ENCODE measurements at regions not wholly inside any gene's neighbourhood (a gene's known extent, or its start where the extent isn't known, plus 50 kb on each side); places are given as distances from the start of the nearest gene placed in this dataset.

GRCh38 chr10:20995123-20995987, 98.2 kb upstream of the NEBL start:
- no peak for FAIRE-seq

GRCh38 chr10:20993830-20994527, 96.9 kb upstream of the NEBL start:
- no peak for FAIRE-seq

DNA sequence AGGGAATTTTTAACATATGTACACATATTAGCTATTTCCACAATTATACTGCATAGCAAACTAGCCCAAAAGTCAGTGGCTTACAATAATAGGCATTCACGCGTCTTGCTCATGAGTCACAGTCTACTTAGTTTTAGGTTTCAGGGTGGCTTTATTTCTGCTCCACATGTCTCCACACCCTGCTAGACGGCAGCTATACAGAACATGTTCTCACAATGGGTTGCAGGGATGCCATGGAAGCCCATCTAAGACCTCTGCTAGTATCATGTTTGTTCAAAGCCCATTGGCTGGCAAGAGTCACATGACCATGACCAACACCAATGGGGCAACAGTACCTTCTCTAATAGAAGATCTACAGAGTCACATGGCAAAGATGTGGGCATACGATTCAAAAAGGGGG, 96.3 kb upstream of the NEBL start:
- FAIRE-seq = no peak

GRCh38 chr10:20991526-20991925, 94.4 kb upstream of the NEBL start:
- FAIRE-seq = no peak

DNA sequence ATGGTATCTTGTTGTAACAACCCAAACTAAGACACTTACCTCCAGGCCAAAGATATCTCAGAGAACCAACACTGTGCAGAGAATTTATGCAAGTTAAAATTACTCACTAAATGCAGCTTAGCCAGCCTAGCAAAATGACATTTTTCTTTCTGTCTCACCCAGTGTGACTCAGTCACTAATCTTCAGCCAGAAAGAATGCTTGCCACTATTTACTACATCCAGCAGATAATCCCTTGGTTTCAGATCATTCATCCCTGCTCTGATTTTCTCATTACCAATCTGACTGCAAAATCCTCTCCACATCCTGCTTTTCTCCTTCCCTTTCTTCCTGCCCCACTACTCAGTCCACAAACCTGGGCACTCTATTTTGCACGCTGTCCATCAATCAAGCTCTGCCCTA, 93.5 kb upstream of the NEBL start:
- FAIRE-seq = no peak

- no peak for FAIRE-seq
These were observed 91.4 kb upstream of the NEBL start for GRCh38 chr10:20988357-20988983.

DNA sequence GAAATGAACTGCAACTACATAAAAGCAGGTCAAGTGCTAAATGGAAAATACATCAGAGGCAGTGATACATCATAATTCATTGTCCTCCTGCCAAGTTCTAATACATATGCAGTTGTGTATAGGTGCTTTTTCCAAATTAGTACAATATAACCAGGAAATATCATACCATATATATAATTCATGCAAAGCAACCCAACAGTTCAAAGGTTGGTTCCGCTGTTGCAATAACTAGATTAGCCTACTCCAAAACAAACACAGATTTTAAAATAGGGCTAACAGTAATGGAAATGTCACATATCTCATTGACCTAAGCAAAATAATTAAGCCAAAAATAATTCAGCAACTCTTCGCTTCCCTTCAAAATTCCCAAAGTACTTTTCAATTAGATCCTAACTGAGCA, 88.9 kb upstream of the NEBL start:
- no peak for FAIRE-seq

GRCh38 chr10:20984662-20985061, 87.6 kb upstream of the NEBL start:
- FAIRE-seq = no peak

DNA sequence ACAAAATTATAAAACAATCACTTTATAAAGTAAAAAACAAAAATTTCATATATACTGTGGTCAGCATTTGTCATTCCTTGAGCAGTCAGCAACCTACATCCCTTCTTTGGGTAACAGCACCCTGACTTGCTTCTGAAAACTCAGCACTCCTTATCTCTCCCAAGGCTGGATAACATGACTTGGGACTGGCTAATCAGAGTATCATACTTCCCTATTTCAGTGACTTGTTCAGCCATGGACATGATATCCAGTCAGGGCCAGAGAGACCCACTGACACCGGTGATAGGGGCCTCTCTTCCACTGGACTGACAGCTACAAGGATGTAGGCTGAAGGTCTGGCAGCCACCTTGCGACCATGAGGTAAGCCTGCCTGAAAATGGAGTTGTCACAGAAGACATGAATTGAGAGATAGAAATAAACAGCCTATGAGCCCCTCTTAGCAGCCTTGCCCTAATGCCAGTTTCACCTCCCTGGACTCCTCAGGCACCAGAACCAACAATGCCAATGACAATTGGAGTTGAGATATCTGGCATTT, 84.4 kb upstream of the NEBL start:
- FAIRE-seq = no peak

DNA sequence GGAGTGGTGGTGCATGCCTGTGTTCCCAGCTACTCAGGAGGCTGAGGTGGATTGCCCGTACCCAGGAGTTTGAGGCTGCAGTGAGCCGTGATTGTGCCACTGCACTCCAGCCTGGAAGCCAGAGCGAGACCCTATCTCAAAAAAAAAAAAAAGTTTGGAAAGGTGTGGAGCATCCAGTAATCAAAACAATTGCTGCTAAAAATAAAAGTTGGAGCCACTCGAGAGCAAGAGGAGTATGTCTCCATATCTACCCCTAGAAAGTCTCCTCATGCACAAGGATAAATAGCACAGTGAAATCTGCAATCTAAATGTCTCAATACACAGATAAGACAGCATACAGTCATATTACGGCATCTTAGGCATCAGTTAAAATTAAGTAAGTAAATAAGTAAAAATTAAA, 81.5 kb upstream of the NEBL start:
- no peak for FAIRE-seq

DNA sequence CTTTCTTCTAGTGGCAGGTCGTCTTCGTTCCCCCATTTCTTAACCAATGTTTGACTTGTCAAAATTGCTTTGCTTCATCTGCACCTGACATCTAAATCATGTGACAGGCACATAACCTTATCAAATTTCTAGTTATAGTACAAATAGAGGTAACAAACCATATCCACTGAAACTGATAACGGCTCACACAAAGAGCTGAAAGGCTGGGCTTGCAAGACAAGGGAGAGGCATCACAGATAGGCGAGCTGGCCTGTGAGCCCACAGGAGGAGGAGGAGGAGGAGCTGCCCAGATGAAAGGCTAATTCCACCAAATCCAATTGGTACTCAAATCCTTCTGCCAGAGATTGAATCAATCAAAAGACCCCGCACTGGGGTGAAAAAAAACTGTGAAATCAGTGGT, 80.2 kb upstream of the NEBL start:
- FAIRE-seq = no peak

DNA sequence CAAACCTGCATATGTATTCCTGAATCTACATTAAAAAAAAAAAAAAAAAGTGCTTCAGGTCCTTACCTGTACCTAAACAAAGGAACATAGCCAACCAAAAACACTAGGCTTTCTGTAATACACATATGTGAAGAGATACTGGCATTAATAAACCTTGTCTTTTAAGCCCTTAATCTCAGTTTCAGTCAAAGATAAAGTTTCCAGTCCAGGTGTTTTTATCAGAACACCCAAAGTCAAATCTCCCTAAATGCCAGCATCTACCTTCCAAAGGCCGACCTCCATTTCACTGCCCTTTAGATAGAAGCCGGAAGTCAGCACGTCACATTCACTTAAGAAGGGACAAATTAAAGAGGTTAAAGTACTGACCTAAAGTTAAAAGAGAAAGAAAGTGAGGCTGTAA, 79.8 kb upstream of the NEBL start:
- FAIRE-seq = no peak

GRCh38 chr10:20976390-20976789, 79.3 kb upstream of the NEBL start:
- no peak for FAIRE-seq

- no peak for FAIRE-seq
These were observed 78.1 kb upstream of the NEBL start for GRCh38 chr10:20975236-20975635.

GRCh38 chr10:20972925-20973324, 75.8 kb upstream of the NEBL start:
- no peak for FAIRE-seq

DNA sequence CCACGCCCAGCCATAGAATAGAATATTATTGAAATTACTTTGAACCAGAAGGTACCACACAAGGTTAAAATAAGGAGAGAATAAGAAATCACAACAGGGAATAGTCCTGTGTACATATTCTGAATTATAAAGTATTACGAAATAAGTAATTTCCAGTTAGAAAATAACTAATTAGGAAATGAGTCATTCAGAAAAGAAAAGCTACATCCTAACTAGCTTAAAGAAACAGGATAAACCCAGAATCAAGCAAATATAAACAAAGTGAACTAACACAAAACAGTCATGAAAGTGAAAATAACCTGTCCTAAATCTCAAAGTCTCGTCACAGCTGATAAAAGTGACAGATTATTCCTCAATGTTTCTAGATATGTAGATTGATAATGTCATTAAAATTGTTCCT, 74.8 kb upstream of the NEBL start:
- FAIRE-seq = no peak

- FAIRE-seq = no peak
These were observed 73.6 kb upstream of the NEBL start for GRCh38 chr10:20970708-20971107.

- FAIRE-seq = no peak
These were observed 72.9 kb upstream of the NEBL start for GRCh38 chr10:20970044-20970443.

DNA sequence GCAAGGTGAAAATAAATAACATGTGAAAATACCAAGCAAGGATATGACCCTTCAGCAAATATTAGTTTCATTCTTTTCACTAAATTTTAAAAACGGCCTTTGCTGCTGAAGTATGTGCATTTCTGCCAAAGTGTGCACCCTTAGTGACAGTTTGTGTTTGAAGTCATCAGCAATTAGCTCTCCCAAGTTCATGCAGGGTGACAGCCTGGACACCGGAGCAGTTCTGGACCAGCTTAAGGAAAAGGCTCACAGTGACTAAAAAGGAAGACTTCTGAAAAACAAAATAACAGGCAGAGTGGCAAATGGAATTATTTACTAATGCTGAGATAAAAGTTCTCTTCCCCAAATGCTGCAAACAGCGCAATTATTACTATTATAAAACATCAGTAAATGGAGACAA, 69.3 kb upstream of the NEBL start:
- FAIRE-seq = no peak

DNA sequence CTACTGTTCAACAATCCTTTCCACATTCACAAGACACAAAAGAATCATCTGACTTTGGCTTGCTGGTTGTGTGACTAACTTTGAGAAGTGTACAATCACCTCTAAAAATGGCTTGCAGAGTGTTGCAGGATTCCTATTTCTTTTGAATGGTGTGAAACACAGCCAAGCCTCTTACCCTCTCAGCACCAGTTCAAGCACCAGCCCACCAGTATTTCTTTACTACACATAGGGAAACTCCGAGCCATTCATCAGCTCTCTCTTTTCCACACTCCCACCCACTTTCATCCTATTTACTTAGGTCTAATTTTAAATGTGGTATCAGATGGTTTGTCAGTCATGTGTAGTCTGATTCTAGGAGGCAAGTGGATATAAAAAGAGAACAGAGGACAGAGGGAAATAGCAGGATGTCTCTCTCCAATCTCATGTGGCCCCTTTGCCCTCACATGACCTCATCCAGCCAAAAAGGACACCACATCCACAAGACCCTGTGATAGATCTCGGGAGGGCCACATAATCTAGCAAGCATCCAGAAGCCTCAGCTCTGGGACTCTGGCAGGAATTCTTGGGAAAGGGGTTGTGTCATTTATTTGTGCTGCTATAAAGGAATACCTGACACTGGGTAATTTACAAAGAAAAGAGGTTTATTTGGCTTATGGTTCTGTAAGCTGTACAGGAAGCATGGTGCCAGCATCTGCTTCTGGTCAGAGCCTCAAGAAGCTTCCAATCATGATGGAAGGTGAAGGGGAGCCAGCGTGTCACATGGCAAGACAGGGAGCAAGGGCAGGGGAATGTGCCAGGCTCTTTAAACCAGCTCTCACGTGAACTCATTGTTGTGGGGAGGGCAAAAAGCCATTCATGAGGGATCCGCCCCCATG, 66.8 kb upstream of the NEBL start:
- no peak for FAIRE-seq

DNA sequence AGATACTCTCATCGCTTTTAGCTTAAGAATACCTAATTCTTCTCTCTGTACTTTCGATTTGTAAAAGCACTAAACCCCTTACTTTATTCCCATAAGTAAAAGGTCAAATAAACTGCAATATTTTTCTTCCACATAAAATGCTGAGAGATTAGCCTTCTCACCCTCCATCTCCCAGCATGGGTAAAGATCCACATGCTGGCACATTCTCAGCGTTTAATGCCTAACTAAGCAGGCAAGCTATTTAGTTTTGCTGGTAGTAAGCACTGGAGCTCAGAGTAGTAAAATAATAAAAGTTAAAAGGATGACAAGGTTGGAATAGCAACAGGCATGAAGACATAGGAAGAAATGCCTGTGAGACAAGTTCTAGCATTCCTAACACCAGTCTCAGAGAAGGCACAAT, 65.9 kb upstream of the NEBL start:
- FAIRE-seq = no peak

DNA sequence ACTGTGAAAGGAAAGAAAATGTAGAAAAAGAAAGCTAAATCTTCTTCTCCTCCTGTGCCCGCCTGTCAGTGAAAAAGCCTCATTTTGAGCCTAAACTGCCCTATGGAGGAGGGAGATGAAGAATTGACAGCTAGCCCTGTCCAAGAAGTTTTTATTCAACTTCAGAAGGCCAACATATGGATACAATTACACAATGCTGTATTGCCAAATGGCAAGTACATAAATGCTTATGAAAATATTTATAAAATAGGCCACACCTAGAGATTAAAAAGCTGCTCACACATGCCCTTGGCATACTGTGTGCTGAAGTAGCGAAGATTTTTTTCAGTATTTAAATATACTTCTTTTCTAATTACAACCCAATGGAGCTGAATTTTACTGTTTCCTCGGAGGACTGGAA, 65.1 kb upstream of the NEBL start:
- no peak for FAIRE-seq

- FAIRE-seq = no peak
These were observed 62.1 kb upstream of the NEBL start for GRCh38 chr10:20959242-20959641.

Measured in TTC549 (cell line).